ENCODE measurements at regions not wholly inside any gene's neighbourhood (a gene's known extent, or its start where the extent isn't known, plus 50 kb on each side); places are given as distances from the start of the nearest gene placed in this dataset.

DNA sequence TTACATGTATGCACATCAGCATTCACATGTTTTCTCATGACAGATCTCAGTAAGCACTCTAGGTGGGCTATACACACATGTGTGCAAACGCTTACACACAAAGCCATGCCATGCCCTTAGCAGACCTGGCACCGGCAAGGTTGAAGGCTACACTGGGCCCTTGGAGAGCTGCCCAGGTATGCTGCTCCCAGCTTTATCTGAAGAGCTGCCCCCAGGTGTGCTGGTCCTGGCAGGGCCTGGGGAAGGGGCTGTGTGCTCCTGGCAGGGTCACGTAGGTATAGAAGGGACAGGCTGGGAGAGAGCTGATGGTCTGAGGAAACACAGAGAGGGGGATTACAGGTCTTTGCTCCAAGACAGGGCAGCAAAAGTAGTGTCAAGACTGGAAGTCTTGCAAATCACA lies 146.7 kb upstream of the VANGL1 start:
- TF ChIP-seq, protein P1, sequence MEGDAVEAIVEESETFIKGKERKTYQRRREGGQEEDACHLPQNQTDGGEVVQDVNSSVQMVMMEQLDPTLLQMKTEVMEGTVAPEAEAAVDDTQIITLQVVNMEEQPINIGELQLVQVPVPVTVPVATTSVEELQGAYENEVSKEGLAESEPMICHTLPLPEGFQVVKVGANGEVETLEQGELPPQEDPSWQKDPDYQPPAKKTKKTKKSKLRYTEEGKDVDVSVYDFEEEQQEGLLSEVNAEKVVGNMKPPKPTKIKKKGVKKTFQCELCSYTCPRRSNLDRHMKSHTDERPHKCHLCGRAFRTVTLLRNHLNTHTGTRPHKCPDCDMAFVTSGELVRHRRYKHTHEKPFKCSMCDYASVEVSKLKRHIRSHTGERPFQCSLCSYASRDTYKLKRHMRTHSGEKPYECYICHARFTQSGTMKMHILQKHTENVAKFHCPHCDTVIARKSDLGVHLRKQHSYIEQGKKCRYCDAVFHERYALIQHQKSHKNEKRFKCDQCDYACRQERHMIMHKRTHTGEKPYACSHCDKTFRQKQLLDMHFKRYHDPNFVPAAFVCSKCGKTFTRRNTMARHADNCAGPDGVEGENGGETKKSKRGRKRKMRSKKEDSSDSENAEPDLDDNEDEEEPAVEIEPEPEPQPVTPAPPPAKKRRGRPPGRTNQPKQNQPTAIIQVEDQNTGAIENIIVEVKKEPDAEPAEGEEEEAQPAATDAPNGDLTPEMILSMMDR (IDR thresholded peaks at IDR 0.05): no peak
- TF ChIP-seq POLR2A (IDR thresholded peaks at IDR 0.05) (no peak), EP300 (IDR thresholded peaks at IDR 0.05) (no peak)
